ENCODE measurements at regions not wholly inside any gene's neighbourhood (a gene's known extent, or its start where the extent isn't known, plus 50 kb on each side); places are given as distances from the start of the nearest gene placed in this dataset.
"Not testable (repeated sequence)": the region's sequence is repeated elsewhere in the genome, so short reads cannot be mapped to it uniquely, and the experiment has no call there.

GRCh38 chr20:39756369-39756768 is 794.2 kb downstream of the DHX35 start:
- peaks cover 0 to 2% of the 10 kb centered on the region in 2 donors for H3K9me3 Mint-ChIP-seq
- ATAC-seq (replicated peaks) = no peak
- DNase-seq = no peak
- no peaks in the 10 kb centered on the region for H3K4me1 Mint-ChIP-seq (ENCODE audit: low read depth in 2 of 2)
- H3K4me3 Mint-ChIP-seq = no peak overlapping the region
- no peaks in the 10 kb centered on the region for H3K27me3 Mint-ChIP-seq
- H3K36me3 Mint-ChIP-seq (ENCODE audit: insufficient read depth) = no peaks in the 10 kb centered on the region
- no peak overlapping the region for H3K27ac Mint-ChIP-seq

- no peak for ATAC-seq (replicated peaks)
These were observed 790.2 kb downstream of the DHX35 start for GRCh38 chr20:39752262-39752876.

GRCh38 chr20:39751557-39752137 is 789.5 kb downstream of the DHX35 start:
- H3K9me3 Mint-ChIP-seq = peaks cover 9 to 11% of the 10 kb centered on the region in 2 donors
- H3K36me3 Mint-ChIP-seq (ENCODE audit: insufficient read depth) = no peaks in the 10 kb centered on the region
- no peak overlapping the region for H3K27ac Mint-ChIP-seq
- no peak for DNase-seq
- no peaks in the 10 kb centered on the region for H3K4me1 Mint-ChIP-seq (ENCODE audit: low read depth in 2 of 2)
- ATAC-seq (replicated peaks) = no peak
- no peak overlapping the region for H3K4me3 Mint-ChIP-seq
- H3K27me3 Mint-ChIP-seq = no peaks in the 10 kb centered on the region

More at GRCh38 chr20:39752262-39752876, 790.2 kb downstream of the DHX35 start:
- Mint-ChIP-seq H3K36me3 (ENCODE audit: insufficient read depth) (no peaks in the 10 kb centered on the region), H3K9me3 (peaks cover 9 to 11% of the 10 kb centered on the region in 2 donors), H3K27ac (no peak overlapping the region), H3K27me3 (no peaks in the 10 kb centered on the region), H3K4me3 (no peak overlapping the region), H3K4me1 (ENCODE audit: low read depth in 2 of 2) (no peaks in the 10 kb centered on the region)
- DNase-seq = no peak

GRCh38 chr20:39745380-39745779 is 783.2 kb downstream of the DHX35 start:
- H3K27me3 Mint-ChIP-seq = no peaks in the 10 kb centered on the region
- H3K4me1 Mint-ChIP-seq (ENCODE audit: low read depth in 2 of 2) = no peaks in the 10 kb centered on the region
- no peak overlapping the region for H3K4me3 Mint-ChIP-seq
- no peaks in the 10 kb centered on the region for H3K36me3 Mint-ChIP-seq (ENCODE audit: insufficient read depth)
- DNase-seq = no peak
- ATAC-seq (replicated peaks) = no peak
- H3K9me3 Mint-ChIP-seq = peaks cover 9 to 11% of the 10 kb centered on the region in 2 donors
- no peak overlapping the region for H3K27ac Mint-ChIP-seq

- no peak for DNase-seq
- H3K36me3 Mint-ChIP-seq (ENCODE audit: insufficient read depth) = no peaks in the 10 kb centered on the region
- H3K27ac Mint-ChIP-seq = no peak overlapping the region
- H3K9me3 Mint-ChIP-seq = no peaks in the 10 kb centered on the region
- no peaks in the 10 kb centered on the region for H3K27me3 Mint-ChIP-seq
- no peak overlapping the region for H3K4me3 Mint-ChIP-seq
- no peak for ATAC-seq (replicated peaks)
- no peaks in the 10 kb centered on the region for H3K4me1 Mint-ChIP-seq (ENCODE audit: low read depth in 2 of 2)
These were observed 776.5 kb downstream of the DHX35 start for GRCh38 chr20:39738651-39739050.

GRCh38 chr20:39736434-39737327 is 774.5 kb downstream of the DHX35 start:
- H3K4me1 Mint-ChIP-seq (ENCODE audit: low read depth in 2 of 2) = no peaks in the 10 kb centered on the region
- DNase-seq (no peak), ATAC-seq (replicated peaks) (no peak)
- H3K27ac Mint-ChIP-seq = no peak overlapping the region
- H3K36me3 Mint-ChIP-seq (ENCODE audit: insufficient read depth) = no peaks in the 10 kb centered on the region
- H3K4me3 Mint-ChIP-seq = no peak overlapping the region
- H3K9me3 Mint-ChIP-seq = no peaks in the 10 kb centered on the region
- H3K27me3 Mint-ChIP-seq = no peaks in the 10 kb centered on the region

- H3K4me1 Mint-ChIP-seq (ENCODE audit: low read depth in 2 of 2); H3K27me3 Mint-ChIP-seq; ATAC-seq (replicated peaks); H3K4me3 Mint-ChIP-seq; H3K36me3 Mint-ChIP-seq (ENCODE audit: insufficient read depth); DNase-seq; H3K27ac Mint-ChIP-seq: not testable (repeated sequence)
- peaks cover 23 to 25% of the 10 kb centered on the region in 2 donors for H3K9me3 Mint-ChIP-seq
These were observed 763.4 kb downstream of the DHX35 start for GRCh38 chr20:39725513-39725912.

GRCh38 chr20:39719293-39719692 is 757.1 kb downstream of the DHX35 start:
- ATAC-seq (replicated peaks) = no peak
- Mint-ChIP-seq H3K27ac (no peak overlapping the region), H3K9me3 (peaks cover 3 to 11% of the 10 kb centered on the region in 2 donors), H3K27me3 (no peaks in the 10 kb centered on the region), H3K36me3 (ENCODE audit: insufficient read depth) (no peaks in the 10 kb centered on the region), H3K4me1 (ENCODE audit: low read depth in 2 of 2) (no peaks in the 10 kb centered on the region), H3K4me3 (no peak overlapping the region)
- no peak for DNase-seq

GRCh38 chr20:39717936-39718335 is 755.8 kb downstream of the DHX35 start:
- H3K4me3 Mint-ChIP-seq = no peak overlapping the region
- no peaks in the 10 kb centered on the region for H3K36me3 Mint-ChIP-seq (ENCODE audit: insufficient read depth)
- DNase-seq (no peak), ATAC-seq (replicated peaks) (no peak)
- no peaks in the 10 kb centered on the region for H3K4me1 Mint-ChIP-seq (ENCODE audit: low read depth in 2 of 2)
- peaks cover 4 to 19% of the 10 kb centered on the region in 2 donors for H3K9me3 Mint-ChIP-seq
- no peak overlapping the region for H3K27ac Mint-ChIP-seq
- no peaks in the 10 kb centered on the region for H3K27me3 Mint-ChIP-seq

GRCh38 chr20:39716796-39717341 is 754.7 kb downstream of the DHX35 start:
- H3K27me3 Mint-ChIP-seq = no peaks in the 10 kb centered on the region

GRCh38 chr20:39713076-39713840 is 751.1 kb downstream of the DHX35 start:
- no peak for DNase-seq
- no peak overlapping the region for H3K4me3 Mint-ChIP-seq
- peaks cover 3 to 10% of the 10 kb centered on the region in 2 donors for H3K9me3 Mint-ChIP-seq
- H3K27ac Mint-ChIP-seq = no peak overlapping the region
- H3K36me3 Mint-ChIP-seq (ENCODE audit: insufficient read depth) = no peaks in the 10 kb centered on the region
- H3K4me1 Mint-ChIP-seq (ENCODE audit: low read depth in 2 of 2) = no peaks in the 10 kb centered on the region
- H3K27me3 Mint-ChIP-seq = no peaks in the 10 kb centered on the region
- no peak for ATAC-seq (replicated peaks)

More at GRCh38 chr20:39716796-39717341, 754.7 kb downstream of the DHX35 start:
- no peak overlapping the region for H3K27ac Mint-ChIP-seq
- ATAC-seq (replicated peaks) (no peak), DNase-seq (no peak)
- H3K36me3 Mint-ChIP-seq (ENCODE audit: insufficient read depth) = no peaks in the 10 kb centered on the region
- peaks cover 5 to 12% of the 10 kb centered on the region in 2 donors for H3K9me3 Mint-ChIP-seq
- H3K4me3 Mint-ChIP-seq = no peak overlapping the region
- H3K4me1 Mint-ChIP-seq (ENCODE audit: low read depth in 2 of 2) = no peaks in the 10 kb centered on the region

- ATAC-seq (replicated peaks) (no peak), DNase-seq (no peak)
These were observed 744.1 kb downstream of the DHX35 start for GRCh38 chr20:39706184-39706663.

GRCh38 chr20:39705032-39705431 is 742.9 kb downstream of the DHX35 start:
- ATAC-seq (replicated peaks) = no peak
- peaks cover 0 to 1% of the 10 kb centered on the region in 2 donors for H3K4me1 Mint-ChIP-seq (ENCODE audit: low read depth in 2 of 2)
- peaks cover 5 to 11% of the 10 kb centered on the region in 2 donors for H3K9me3 Mint-ChIP-seq
- H3K27me3 Mint-ChIP-seq = no peaks in the 10 kb centered on the region
- no peak for DNase-seq
- H3K4me3 Mint-ChIP-seq = no peak overlapping the region
- H3K27ac Mint-ChIP-seq = no peak overlapping the region
- H3K36me3 Mint-ChIP-seq (ENCODE audit: insufficient read depth) = no peaks in the 10 kb centered on the region

More at GRCh38 chr20:39706184-39706663, 744.1 kb downstream of the DHX35 start:
- Mint-ChIP-seq H3K9me3 (peaks cover 0 to 6% of the 10 kb centered on the region in 2 donors), H3K4me3 (no peak overlapping the region), H3K27me3 (no peaks in the 10 kb centered on the region), H3K4me1 (ENCODE audit: low read depth in 2 of 2) (no peaks in the 10 kb centered on the region), H3K36me3 (ENCODE audit: insufficient read depth) (no peaks in the 10 kb centered on the region), H3K27ac (no peak overlapping the region)
